ENCODE measurements at regions not wholly inside any gene's neighbourhood (a gene's known extent, or its start where the extent isn't known, plus 50 kb on each side); places are given as distances from the start of the nearest gene placed in this dataset.

DNA sequence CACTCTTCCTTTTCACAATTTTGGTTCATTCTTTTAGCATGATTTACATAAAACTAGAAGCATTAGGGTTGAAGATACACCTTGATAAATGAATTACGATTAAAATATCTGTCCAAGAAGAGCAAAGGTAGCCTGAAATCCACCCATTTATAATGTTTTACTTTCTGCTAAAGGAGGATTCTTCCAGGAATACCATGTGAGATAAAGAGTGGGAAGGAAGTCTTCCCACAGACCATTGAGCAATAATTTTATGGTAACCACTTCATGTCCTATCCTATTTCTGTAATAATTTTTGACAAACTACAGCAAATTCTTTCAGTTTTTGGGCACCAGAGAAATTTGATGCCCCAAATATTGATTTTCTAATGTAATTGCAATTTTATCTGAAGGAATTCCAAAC is 150.6 kb upstream of the STEAP4 start:
- intact Hi-C loops (cut with DNase I) = no loop called here

DNA sequence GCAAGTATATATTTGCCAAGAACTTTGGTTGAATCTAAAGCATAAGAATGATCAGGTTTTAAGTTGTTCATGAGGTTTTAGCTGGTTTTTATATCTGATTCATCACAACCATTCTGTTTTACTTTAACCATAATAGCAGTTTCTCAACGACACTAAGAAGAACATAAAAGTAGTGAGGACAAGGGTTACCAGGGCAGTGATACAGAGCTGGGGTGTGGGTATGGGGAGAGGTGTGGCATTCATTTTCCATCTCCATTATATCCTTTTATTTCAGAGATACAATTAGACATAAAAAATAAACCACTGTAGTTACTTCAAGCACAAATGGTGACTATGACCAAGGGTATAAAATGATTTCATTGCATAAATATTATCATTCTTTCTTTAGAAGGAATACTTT is 149.8 kb upstream of the STEAP4 start:
- DNase-seq = no peak
- no peak for ATAC-seq (ENCODE audit: poor library complexity)
- intact Hi-C loops (cut with DNase I) = no loop called here

More for the DNA sequence above, 150.6 kb upstream of the STEAP4 start:
- no peak for ATAC-seq (ENCODE audit: poor library complexity)
- no peak for DNase-seq

DNA sequence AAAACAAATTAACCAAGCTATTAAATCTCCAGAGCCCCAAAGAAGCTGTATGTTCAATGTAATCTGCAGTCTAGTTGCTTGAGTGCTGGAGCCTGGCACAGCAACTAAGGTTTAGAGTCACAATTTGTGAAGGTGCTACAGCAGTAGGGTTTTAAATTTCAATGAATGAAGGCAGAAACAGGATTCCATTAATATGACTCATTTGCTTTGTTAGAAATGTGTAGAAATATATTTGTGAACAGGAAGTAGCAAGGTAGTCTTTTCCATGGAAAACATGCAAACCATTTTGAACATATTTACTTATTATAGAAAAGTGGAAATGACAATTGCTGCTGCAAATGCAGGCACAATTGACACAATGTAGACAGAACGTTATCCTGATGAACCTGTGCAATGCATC is 149.0 kb upstream of the STEAP4 start:
- no peak for ATAC-seq (ENCODE audit: poor library complexity)
- DNase-seq = no peak
- intact Hi-C loops (cut with DNase I) = no loop called here

DNA sequence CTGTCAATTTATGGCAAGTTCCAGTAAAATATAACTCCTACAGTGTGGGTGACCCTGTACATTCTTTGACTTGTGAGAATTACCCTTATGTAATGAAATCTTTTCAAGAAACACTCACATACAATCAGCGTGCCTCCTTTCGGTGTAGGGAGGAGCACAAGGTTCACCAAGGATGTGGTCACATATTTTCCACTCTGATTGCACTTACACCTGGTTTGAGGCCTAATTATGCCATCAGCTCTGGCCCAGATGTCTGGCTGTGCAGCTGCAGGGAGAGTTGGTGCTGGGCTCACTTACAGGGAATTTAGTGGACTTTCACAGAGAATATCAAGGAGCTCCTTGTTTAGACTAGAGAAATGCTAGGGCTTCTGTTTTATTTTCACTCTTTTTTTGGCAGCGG is 146.0 kb upstream of the STEAP4 start:
- no peak for DNase-seq
- intact Hi-C loops (cut with DNase I) = no loop called here

DNA sequence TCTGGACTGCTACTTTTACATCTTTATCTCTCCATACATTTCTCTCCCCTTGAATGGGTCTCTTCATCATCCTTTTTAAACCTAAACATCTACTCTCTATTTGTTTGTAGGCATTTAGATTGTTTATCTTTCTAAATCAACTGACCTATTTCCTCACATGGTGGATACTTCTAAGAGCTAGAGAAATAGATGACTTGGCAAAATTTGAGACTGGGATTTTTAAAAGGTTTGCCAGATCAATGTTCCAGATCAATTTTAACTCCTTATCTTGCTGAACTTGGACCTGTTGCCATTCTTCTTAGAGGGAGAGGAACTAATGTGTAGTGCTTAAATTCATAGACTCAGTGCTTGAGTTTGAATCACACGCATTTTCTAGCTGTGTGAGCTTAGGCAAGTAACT is 144.2 kb upstream of the STEAP4 start:
- DNase-seq (no peak), ATAC-seq (ENCODE audit: poor library complexity) (no peak)
- intact Hi-C loops (cut with DNase I) = no loop called here

More for the DNA sequence above, 146.0 kb upstream of the STEAP4 start:
- no peak for ATAC-seq (ENCODE audit: poor library complexity)

DNA sequence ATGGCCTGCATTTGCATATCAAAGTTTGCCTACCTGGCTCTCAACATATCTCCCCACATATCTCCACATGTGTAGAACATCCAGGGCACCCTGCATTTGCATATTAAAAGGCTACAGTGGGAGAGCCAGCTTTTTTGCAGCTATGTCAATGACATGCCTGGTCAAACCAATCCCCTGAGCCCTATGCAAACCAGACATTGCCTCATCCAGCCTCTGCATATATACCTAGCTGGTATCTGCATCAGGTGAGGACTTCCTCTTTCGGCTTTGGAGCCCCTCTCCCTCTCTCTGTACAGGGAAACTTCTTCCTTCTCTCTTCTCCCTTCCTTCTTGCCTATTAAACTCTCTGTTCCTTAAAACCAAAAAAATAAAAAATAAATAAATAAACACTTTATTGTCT is 142.7 kb upstream of the STEAP4 start:
- ATAC-seq (ENCODE audit: poor library complexity) (no peak), DNase-seq (no peak)
- intact Hi-C loops (cut with DNase I) = no loop called here

DNA sequence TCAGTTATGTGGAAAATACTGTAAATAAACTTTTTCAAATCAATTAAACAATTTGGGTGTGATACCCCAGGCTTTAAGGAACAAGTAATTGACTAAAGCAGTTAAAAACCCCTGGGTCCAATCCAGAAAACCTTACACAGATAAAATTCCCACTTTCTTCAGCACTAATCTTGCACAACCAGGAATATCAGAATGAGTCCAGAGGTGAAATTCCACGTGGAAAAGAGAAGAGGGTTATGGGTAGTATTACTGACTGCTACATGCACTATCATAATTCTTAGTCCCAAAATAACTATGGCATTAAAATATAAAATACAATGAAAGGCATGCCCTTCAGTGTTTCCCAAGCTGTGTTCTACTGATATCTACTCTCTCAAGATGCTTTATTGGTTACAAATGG is 135.7 kb upstream of the STEAP4 start:
- DNase-seq = no peak
- ATAC-seq (ENCODE audit: poor library complexity) = no peak
- intact Hi-C loops (cut with DNase I) = no loop called here

GRCh38 chr7:88437132-88437531 is 130.4 kb upstream of the STEAP4 start:
- intact Hi-C loops (cut with DNase I) = no loop called here
- no peak for ATAC-seq (ENCODE audit: poor library complexity)

GRCh38 chr7:88432301-88432700 is 125.6 kb upstream of the STEAP4 start:
- ATAC-seq (ENCODE audit: poor library complexity) (no peak), DNase-seq (no peak)
- intact Hi-C loops (cut with DNase I) = no loop called here

More at GRCh38 chr7:88437132-88437531, 130.4 kb upstream of the STEAP4 start:
- no peak for DNase-seq

- DNase-seq (no peak), ATAC-seq (ENCODE audit: poor library complexity) (no peak)
Measured at GRCh38 chr7:88431882-88432281, 125.2 kb upstream of the STEAP4 start.

DNA sequence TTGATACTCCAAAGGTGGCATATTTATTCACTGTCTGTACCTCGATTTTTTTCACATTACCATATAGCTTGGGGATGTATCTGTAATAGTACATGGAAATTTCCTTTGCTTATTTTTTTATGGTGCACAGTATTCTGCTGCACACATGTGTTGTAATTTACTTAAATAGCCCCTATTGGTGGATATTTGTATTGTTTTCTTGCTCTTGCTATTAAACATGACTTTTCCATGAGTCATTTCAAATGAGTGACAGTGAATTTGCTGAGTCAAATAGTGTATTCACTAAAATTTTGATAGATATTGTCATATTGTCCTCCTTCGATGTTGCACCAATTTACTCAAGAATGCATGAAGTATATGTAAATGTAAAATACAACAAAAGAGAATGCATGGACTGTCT is 122.7 kb upstream of the STEAP4 start:
- no peak for ATAC-seq (ENCODE audit: poor library complexity)
- intact Hi-C loops (cut with DNase I) = no loop called here
- DNase-seq = no peak

More at GRCh38 chr7:88431882-88432281, 125.2 kb upstream of the STEAP4 start:
- intact Hi-C loops (cut with DNase I) = no loop called here

DNA sequence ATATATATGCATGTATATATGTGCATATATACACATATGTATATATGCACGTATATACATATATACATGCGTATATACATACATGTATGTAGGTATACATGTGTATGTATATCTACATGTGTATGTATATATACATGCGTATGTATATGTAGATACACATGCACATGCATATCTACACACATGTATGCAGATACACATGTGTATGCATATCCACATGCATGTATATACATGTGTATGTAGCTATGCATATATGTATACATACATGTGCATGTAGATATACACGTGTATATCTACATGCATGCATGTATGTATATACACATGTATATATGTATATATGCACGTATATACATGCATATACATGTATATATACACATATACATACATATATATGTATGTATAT is 95.8 kb upstream of the STEAP4 start:
- intact Hi-C loops (cut with DNase I) = no loop called here
- DNase-seq (no peak), ATAC-seq (ENCODE audit: poor library complexity) (no peak)

DNA sequence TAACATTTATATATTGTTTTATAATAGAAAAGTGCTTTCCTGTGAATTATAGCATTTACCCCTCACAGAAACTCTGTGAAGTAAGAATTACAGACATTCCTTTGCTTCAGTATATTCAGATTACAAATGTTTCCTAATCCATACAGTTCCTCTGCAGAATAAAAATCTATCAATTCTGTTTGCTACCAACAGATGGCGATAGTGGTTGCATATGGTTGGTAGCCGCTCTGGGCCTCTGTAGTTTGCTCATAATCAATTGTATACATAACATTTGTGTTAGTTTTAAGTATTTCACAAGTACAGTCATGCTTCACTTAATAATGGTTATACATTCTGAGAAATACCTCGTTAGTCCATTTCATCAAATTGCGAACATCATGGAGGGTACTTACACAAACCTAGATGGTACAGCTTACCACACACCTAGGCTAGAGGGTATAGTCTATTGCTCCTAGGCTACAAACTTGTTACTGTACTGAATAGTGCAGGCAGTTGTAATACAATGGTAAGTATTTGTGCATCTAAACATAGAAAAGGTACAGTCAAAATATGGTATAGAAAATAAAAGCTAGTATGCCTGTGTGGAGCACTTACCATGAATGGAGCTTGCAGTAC is 94.4 kb upstream of the STEAP4 start:
- intact Hi-C loops (cut with DNase I) = no loop called here
- no peak for ATAC-seq (ENCODE audit: poor library complexity)
- DNase-seq = no peak

DNA sequence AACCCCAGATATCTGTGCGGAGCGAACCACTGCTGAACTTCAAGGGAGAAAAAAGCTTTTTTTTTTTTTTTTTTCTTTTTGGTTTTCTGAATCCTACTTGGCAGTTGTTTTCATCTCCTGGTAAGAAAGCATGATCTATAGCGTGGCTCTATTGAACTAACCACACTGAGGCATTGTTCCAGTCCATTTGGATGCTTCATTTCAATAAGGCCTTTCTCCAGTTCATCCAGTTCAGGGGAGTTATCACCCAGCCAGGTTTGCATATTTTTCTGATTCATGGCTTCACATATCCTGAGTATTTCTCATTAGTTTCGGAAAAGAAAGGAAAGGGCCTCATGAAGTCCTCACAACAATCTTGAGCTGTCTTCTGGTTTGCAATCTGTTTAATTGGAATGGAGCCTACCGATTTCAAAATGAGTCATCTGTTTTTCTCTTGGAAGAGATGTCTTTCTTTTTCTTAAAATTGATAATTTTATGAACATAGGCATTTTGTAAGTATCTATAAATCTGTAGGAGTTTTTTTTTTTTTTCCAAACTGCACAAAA is 93.1 kb upstream of the STEAP4 start:
- ATAC-seq (ENCODE audit: poor library complexity) (no peak), DNase-seq (no peak)
- intact Hi-C loops (cut with DNase I) = no loop called here

GRCh38 chr7:88399036-88399435 is 92.3 kb upstream of the STEAP4 start:
- no peak for DNase-seq
- intact Hi-C loops (cut with DNase I) = no loop called here

GRCh38 chr7:88398459-88398858 is 91.8 kb upstream of the STEAP4 start:
- intact Hi-C loops (cut with DNase I) = no loop called here
- ATAC-seq (ENCODE audit: poor library complexity) (no peak), DNase-seq (no peak)

More at GRCh38 chr7:88399036-88399435, 92.3 kb upstream of the STEAP4 start:
- no peak for ATAC-seq (ENCODE audit: poor library complexity)

DNA sequence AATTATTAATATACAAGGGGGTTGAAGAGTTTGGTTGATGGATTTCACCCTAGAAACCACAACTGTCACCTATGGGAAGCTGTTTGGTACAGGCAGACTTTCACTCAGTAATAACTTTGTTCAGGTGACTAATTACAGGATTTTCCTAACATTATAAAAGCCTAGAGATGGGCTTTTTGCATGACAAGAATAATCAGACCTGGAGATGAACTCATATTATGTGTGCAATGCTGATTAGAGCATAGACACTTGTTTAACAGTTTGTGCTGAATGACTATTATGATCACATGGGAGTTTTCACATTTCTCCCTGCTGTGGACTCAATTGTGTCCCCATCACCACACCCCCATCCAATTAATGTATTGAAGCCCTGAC is 90.2 kb upstream of the STEAP4 start:
- ATAC-seq (ENCODE audit: poor library complexity) (no peak), DNase-seq (no peak)
- intact Hi-C loops (cut with DNase I) = no loop called here

DNA sequence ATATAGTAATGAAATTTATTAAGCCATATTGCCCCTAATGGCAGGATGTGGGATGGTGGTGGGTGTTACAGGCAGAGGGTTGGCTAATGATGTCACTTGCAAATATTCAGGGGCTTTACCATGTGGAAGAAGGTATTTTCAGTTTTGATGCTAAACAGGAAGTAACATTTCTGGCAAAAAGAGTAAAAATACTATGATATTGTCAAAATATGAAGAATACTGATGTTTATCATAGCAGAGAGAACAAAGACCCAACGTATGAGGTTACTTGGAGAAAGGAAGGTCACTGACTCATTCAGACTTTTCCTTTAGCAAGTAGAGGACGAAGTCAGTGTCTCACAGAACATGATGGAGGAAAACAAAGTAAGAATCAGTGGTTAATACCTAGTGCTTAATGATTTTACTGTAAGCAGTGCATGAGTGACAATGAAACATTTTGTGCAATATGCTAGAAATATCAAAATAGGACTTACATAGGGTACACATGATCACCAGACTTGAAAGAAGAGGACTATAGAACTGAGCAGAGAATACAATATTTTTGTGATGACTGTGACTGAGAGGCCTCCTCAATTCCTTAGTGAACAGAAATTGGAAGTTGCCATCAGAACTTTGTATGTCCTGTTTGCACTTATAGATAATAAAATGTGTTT is 89.7 kb upstream of the STEAP4 start:
- ATAC-seq (ENCODE audit: poor library complexity) (no peak), DNase-seq (no peak)
- intact Hi-C loops (cut with DNase I) = no loop called here

GRCh38 chr7:88395715-88396114 is 89.0 kb upstream of the STEAP4 start:
- intact Hi-C loops (cut with DNase I) = no loop called here
- DNase-seq (no peak), ATAC-seq (ENCODE audit: poor library complexity) (no peak)

- no peak for ATAC-seq (ENCODE audit: poor library complexity)
- no peak for DNase-seq
- intact Hi-C loops (cut with DNase I) = no loop called here
Measured at GRCh38 chr7:88391247-88391646, 84.6 kb upstream of the STEAP4 start.

DNA sequence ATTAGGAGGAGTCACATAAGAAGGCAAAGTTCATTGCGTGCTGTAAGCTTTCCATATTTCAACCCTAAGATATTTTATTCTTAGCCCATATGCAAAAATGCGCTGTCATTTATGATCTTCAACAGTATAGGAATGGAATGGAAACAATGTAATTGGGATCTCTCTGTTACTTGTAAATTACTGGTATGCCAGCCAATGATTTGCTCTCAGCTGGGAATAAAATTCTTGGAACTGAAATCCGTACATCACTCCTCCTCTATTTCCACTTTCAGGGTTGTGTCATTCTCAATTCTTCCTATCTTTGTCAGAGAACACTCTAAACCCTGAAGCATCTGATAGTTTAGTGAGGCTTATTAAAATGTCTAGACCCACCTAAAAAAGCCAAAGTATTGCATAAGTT is 80.7 kb upstream of the STEAP4 start:
- DNase-seq = no peak
- intact Hi-C loops (cut with DNase I) = no loop called here
- no peak for ATAC-seq (ENCODE audit: poor library complexity)
